HepG2 (cell line): ENCODE measurements at regions not wholly inside any gene's neighbourhood (a gene's known extent, or its start where the extent isn't known, plus 50 kb on each side); places are given as distances from the start of the nearest gene placed in this dataset.
A peak's percentile ranks its signal among the peaks of the same experiment; 100 is the strongest.

ENCODE experiments used
- ATAC-seq: fragments of 200-7000 bp; cut with Tn5 transposase; 3 replicates; pipeline ENCODE4 v1.9.1; 2020; ENCODE audit warnings: mild to moderate bottlenecking, moderate library complexity
- BruUV-seq: library from RNA; stranded (reverse); fragments of 400-500 nt; replicated peaks from 2 replicates; lab custom pipeline; 2021; lab: Mats Ljungman, UMichigan
- CTCF ChIA-PET: fragments of 300-600 bp; formaldehyde crosslinking; extraction: SDS; loops from one replicate; lab custom pipeline; 2021; ENCODE audit warnings: low total read pairs, inconsistent platforms, low intra/inter-chr PET ratio; lab: Yijun Ruan, JAX
- POLR2A ChIA-PET: fragments of 350-600 bp; sonication (Branson Sonifier 250); formaldehyde crosslinking; loops from one replicate; lab custom pipeline; 2020; ENCODE audit warnings: antibody characterized with exemption, inconsistent platforms; lab: Yijun Ruan, JAX
- DNase-seq: peaks from one replicate; pipeline ENCODE4 v3.0.0-alpha.2; 2015; ENCODE audit warnings: low spot score
- FAIRE-seq: peaks from 3 replicates; lab custom pipeline; 2011; peaks lifted over from hg19 to GRCh38; lab: Jason Lieb, UNC
- H2AFZ ChIP-seq: one replicate; pipeline ENCODE4 v1.6.1; 2011; ENCODE audit warnings: low read length, inconsistent platforms
- H3K27ac ChIP-seq: fragments of 300-600 bp; 3 replicates; pipeline ENCODE4 v1.8.0; 2011; ENCODE audit warnings: mixed run types, mild to moderate bottlenecking, mixed read lengths, low read length, inconsistent platforms; ENCODE audit not compliant: insufficient read depth; ENCODE audit errors: extremely low read length
- H3K27me3 ChIP-seq, 2 experiments: fragments of 200-600 bp in 1 of 2; 2 replicates in 1 of 2; 3 replicates in 1 of 2; pipeline versions ENCODE4 v1.6.0 to v1.8.0; 2011; ENCODE audit warnings: low read length in 2 of 2, mild to moderate bottlenecking in 2 of 2, moderate library complexity in 2 of 2, inconsistent platforms in 1 of 2; ENCODE audit not compliant: insufficient read depth in 2 of 2, control insufficient read depth in 1 of 2
- H3K36me3 ChIP-seq, 2 experiments: fragments of 200-600 bp in 1 of 2; replicated peaks in 1 of 2; 2 replicates in 1 of 2; 3 replicates in 1 of 2; pipeline versions ENCODE4 v1.5.1 to v1.8.0; 2011; ENCODE audit warnings: low read length in 2 of 2, inconsistent platforms in 1 of 2; ENCODE audit not compliant: insufficient read depth in 2 of 2, control insufficient read depth in 1 of 2
- H3K4me1 ChIP-seq: 2 replicates; pipeline ENCODE4 v1.5.1; 2012; ENCODE audit warnings: low read length, inconsistent platforms; ENCODE audit not compliant: insufficient read depth
- H3K4me2 ChIP-seq: 2 replicates; pipeline ENCODE4 v1.6.0; 2011; ENCODE audit warnings: low read depth, low read length, inconsistent platforms
- H3K4me3 ChIP-seq, 3 experiments: fragments of 200-600 bp in 1 of 3; sonication (generic), shearing (Covaris generic) in 1 of 3; replicated peaks in 1 of 3; 2 replicates each; pipeline ENCODE4 v1.5.1; 2011 to 2016; ENCODE audit warnings: low read length in 3 of 3, inconsistent platforms in 2 of 3, low read depth in 2 of 3, mild to moderate bottlenecking in 2 of 3, control low read depth in 1 of 3, mixed read lengths in 1 of 3; ENCODE audit not compliant: insufficient read depth in 1 of 3
- H3K79me2 ChIP-seq: one replicate; pipeline ENCODE4 v1.6.1; 2011; ENCODE audit warnings: low read length, inconsistent platforms; ENCODE audit not compliant: insufficient read depth
- H3K9ac ChIP-seq: 2 replicates; pipeline ENCODE4 v1.6.0; 2011; ENCODE audit warnings: mild to moderate bottlenecking, low read depth, low read length, inconsistent platforms; ENCODE audit not compliant: insufficient read depth
- H3K9me3 ChIP-seq: 2 replicates; pipeline ENCODE4 v1.5.1; 2012; ENCODE audit warnings: mild to moderate bottlenecking, low read length
- H4K20me1 ChIP-seq: 2 replicates; pipeline ENCODE4 v1.6.0; 2011; ENCODE audit warnings: inconsistent platforms, mild to moderate bottlenecking, low read length, moderate library complexity; ENCODE audit not compliant: insufficient read depth
- ATM ChIP-seq: fragments of 450-650 bp; IDR thresholded peaks from 2 replicates; pipeline ENCODE4 v1.7.1; 2017; ENCODE audit warnings: mild to moderate bottlenecking, borderline replicate concordance
- CEBPB ChIP-seq: IDR thresholded peaks from 2 replicates; pipeline ENCODE4 v1.6.1; 2011; ENCODE audit warnings: low read depth, low read length, improper control_type of control experiment, borderline replicate concordance
- HDAC2 ChIP-seq: sonication (generic); formaldehyde crosslinking; IDR thresholded peaks from 2 replicates; pipeline ENCODE4 v1.4.0; 2020; ENCODE audit warnings: missing genetic modification reagents
- NFYB ChIP-seq: sonication (generic); formaldehyde crosslinking; IDR thresholded peaks from 2 replicates; pipeline ENCODE4 v1.4.0; 2020; ENCODE audit warnings: missing genetic modification reagents
- RAD51 ChIP-seq: fragments of 450-650 bp; IDR thresholded peaks from 2 replicates; pipeline ENCODE4 v1.6.1; 2016; ENCODE audit warnings: borderline replicate concordance
- ZFP37 ChIP-seq: sonication (generic); formaldehyde crosslinking; IDR thresholded peaks from 2 replicates; pipeline ENCODE4 v1.4.0; 2020; ENCODE audit warnings: missing genetic modification reagents, borderline replicate concordance
- ZNF382 ChIP-seq: sonication (generic); formaldehyde crosslinking; IDR thresholded peaks from 2 replicates; pipeline ENCODE4 v1.5.0; 2020; ENCODE audit warnings: missing genetic modification reagents, mild to moderate bottlenecking, borderline replicate concordance
- ZNF530 ChIP-seq: sonication (generic); formaldehyde crosslinking; IDR thresholded peaks from 2 replicates; pipeline ENCODE4 v1.5.0; 2020; ENCODE audit warnings: low read depth, mild to moderate bottlenecking, missing genetic modification reagents
- ZNF546 ChIP-seq: sonication (generic); formaldehyde crosslinking; conservative IDR thresholded peaks from 2 replicates; pipeline ENCODE4 v1.8.1; 2023; ENCODE audit warnings: mild to moderate bottlenecking, missing genetic modification reagents
- ZNF558 ChIP-seq: sonication (generic); formaldehyde crosslinking; IDR thresholded peaks from 2 replicates; pipeline ENCODE4 v1.9.0; 2022; ENCODE audit warnings: mild to moderate bottlenecking, missing genetic modification reagents, borderline replicate concordance
- ZNF577 ChIP-seq: sonication (generic); formaldehyde crosslinking; IDR thresholded peaks from 2 replicates; pipeline ENCODE4 v1.4.0; 2020; ENCODE audit warnings: mild to moderate bottlenecking, low read depth, missing genetic modification reagents, borderline replicate concordance
- ZSCAN20 ChIP-seq: sonication (generic); formaldehyde crosslinking; IDR thresholded peaks from 2 replicates; pipeline ENCODE4 v1.4.0; 2020; ENCODE audit warnings: missing genetic modification reagents, mild to moderate bottlenecking, borderline replicate concordance
- WGBS: methylation state at CpG from one replicate; pipeline ENCODE4 v1.1.6; 2017; ENCODE audit warnings: low lambda C conversion rate; 5-methylcytosine and 5-hydroxymethylcytosine counted together
- in situ Hi-C: cut with HindIII; loops from 2 replicates; pipeline ENCODE4 v1.10.0; 2017; ENCODE audit warnings: low pct_unique_long_range_greater_than_20kb; ENCODE audit not compliant: extremely low pct_ligation_motif_present
- intact Hi-C: fragments of 100-400 bp; cut with micrococcal nuclease; formaldehyde crosslinking; loops from one replicate; pipeline ENCODE4 v1.10.0; 2022; ENCODE audit not compliant: unreplicated experiment
- TF ChIP-seq, protein P1 (sequence below): sonication (generic); formaldehyde crosslinking; conservative IDR thresholded peaks from 2 replicates; pipeline ENCODE4 v1.8.0; 2022; ENCODE audit warnings: low read depth, missing genetic modification reagents
- TF ChIP-seq, protein P2 (sequence below): sonication (generic); formaldehyde crosslinking; IDR thresholded peaks from 2 replicates; pipeline ENCODE4 v1.9.0; 2022; ENCODE audit warnings: missing genetic modification reagents, mild to moderate bottlenecking, borderline replicate concordance
- TF ChIP-seq, protein P3 (sequence below): sonication (generic); formaldehyde crosslinking; conservative IDR thresholded peaks from 2 replicates; pipeline ENCODE4 v1.8.0; 2022; ENCODE audit warnings: mild to moderate bottlenecking, moderate library complexity, missing genetic modification reagents

DNA sequence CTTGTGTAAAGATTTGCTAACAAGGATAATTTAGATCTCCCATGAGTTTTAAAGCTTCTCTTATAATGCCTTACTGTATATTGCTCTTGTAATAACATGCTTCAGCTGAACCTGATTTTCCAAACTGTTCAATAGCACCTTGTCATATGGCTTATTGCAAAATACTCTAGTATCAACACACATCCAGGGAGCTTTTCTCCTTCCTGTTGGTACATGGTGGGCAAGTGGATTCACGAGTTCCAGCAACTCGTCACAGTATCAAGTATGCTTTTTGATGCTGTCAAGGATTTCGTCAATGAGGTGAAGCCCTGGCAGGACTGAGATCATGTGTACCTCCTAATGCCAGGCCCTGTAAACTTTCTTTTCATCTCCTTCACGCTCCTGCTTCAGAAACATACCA lies 59.5 kb upstream of the ITPRID2 start:
- Histone ChIP-seq H3K4me3 (no peak overlapping the region), H3K27me3 (no peaks in the 10 kb centered on the region), H2AFZ (no peak overlapping the region), H3K36me3 (no peaks in the 10 kb centered on the region), H3K9me3 (no peaks in the 10 kb centered on the region), H3K4me2 (no peak overlapping the region), H3K79me2 (no peaks in the 10 kb centered on the region), H3K27ac (no peak overlapping the region), H4K20me1 (no peaks in the 10 kb centered on the region), H3K9ac (no peak overlapping the region), H3K4me1 (peaks cover 20% of the 10 kb centered on the region)
- ChIA-PET POLR2A (no interaction called here), CTCF (no interaction called here)
- no peak for DNase-seq
- BruUV-seq: no TSS peak
- TF ChIP-seq ZNF558 (CRISPR knock-in tag): no peak
- TF ChIP-seq, protein P1, sequence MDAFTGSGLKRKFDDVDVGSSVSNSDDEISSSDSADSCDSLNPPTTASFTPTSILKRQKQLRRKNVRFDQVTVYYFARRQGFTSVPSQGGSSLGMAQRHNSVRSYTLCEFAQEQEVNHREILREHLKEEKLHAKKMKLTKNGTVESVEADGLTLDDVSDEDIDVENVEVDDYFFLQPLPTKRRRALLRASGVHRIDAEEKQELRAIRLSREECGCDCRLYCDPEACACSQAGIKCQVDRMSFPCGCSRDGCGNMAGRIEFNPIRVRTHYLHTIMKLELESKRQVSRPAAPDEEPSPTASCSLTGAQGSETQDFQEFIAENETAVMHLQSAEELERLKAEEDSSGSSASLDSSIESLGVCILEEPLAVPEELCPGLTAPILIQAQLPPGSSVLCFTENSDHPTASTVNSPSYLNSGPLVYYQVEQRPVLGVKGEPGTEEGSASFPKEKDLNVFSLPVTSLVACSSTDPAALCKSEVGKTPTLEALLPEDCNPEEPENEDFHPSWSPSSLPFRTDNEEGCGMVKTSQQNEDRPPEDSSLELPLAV (CRISPR knock-in tag): no peak
- TF ChIP-seq ZNF382 (CRISPR knock-in tag): no peak
- no peak for TF ChIP-seq HDAC2 (CRISPR knock-in tag)
- no peak for TF ChIP-seq ZNF530
- no peak for TF ChIP-seq ATM
- TF ChIP-seq CEBPB: peak; percentile 12; the same call in 1 of the 2 replicates
- no peak for FAIRE-seq
- in situ Hi-C loops: no loop called here
- no peak for ATAC-seq
- 12% methylated on average over 4 of the region's 4 CpGs for WGBS
- intact Hi-C loops: no loop called here

DNA sequence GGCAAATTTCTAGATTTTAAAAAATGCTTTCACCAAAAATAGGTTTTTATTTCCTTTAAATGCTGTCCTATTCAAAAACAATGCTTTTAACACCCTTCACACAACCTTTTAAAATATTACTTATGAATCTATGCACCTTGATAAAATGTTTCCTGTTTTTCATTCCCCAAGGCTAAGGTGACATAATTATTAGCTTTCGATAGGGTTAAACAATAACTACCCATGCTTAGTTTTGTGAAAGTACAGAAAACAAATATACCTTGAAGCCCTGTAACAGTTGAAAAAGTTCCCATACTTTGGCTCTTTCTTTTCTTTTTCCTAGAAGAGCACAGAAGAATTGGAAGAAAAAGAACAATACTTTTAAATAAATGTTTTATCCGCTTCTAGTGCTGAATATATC lies 54.9 kb upstream of the ITPRID2 start:
- ATAC-seq: peak; percentile 62; the same call in 2 of the 3 replicates
- no peak for FAIRE-seq
- Histone ChIP-seq H3K79me2 (no peaks in the 10 kb centered on the region), H3K4me1 (peaks cover 19% of the 10 kb centered on the region), H4K20me1 (no peaks in the 10 kb centered on the region), H3K27ac (no peak overlapping the region), H3K27me3 (no peaks in the 10 kb centered on the region), H3K4me2 (peak overlapping the region; percentile 34; the same call in 1 of the 2 replicates), H2AFZ (no peak overlapping the region), H3K9ac (no peak overlapping the region), H3K4me3 (0 out of 6 replicates have a peak overlapping the region, but pooled peaks of 1 of the 3 experiments have one; percentile 0), H3K36me3 (no peaks in the 10 kb centered on the region), H3K9me3 (no peaks in the 10 kb centered on the region)
- 15% methylated on average over 2 of the region's 2 CpGs for WGBS
- BruUV-seq: no TSS peak
- ChIA-PET CTCF (no interaction called here), POLR2A (no interaction called here)
- DNase-seq: no peak
- intact Hi-C loops: no loop called here
- in situ Hi-C loops: no loop called here
- TF ChIP-seq ZNF577 (CRISPR knock-in tag): no peak
- TF ChIP-seq RAD51: no peak
- TF ChIP-seq ZFP37 (CRISPR knock-in tag): no peak
- no peak for TF ChIP-seq ZNF546 (CRISPR knock-in tag)
- TF ChIP-seq, protein P2, sequence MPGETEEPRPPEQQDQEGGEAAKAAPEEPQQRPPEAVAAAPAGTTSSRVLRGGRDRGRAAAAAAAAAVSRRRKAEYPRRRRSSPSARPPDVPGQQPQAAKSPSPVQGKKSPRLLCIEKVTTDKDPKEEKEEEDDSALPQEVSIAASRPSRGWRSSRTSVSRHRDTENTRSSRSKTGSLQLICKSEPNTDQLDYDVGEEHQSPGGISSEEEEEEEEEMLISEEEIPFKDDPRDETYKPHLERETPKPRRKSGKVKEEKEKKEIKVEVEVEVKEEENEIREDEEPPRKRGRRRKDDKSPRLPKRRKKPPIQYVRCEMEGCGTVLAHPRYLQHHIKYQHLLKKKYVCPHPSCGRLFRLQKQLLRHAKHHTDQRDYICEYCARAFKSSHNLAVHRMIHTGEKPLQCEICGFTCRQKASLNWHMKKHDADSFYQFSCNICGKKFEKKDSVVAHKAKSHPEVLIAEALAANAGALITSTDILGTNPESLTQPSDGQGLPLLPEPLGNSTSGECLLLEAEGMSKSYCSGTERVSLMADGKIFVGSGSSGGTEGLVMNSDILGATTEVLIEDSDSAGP (CRISPR knock-in tag): no peak
- no peak for TF ChIP-seq ZSCAN20 (CRISPR knock-in tag)
- no peak for TF ChIP-seq NFYB (CRISPR knock-in tag)
- TF ChIP-seq, protein P3, sequence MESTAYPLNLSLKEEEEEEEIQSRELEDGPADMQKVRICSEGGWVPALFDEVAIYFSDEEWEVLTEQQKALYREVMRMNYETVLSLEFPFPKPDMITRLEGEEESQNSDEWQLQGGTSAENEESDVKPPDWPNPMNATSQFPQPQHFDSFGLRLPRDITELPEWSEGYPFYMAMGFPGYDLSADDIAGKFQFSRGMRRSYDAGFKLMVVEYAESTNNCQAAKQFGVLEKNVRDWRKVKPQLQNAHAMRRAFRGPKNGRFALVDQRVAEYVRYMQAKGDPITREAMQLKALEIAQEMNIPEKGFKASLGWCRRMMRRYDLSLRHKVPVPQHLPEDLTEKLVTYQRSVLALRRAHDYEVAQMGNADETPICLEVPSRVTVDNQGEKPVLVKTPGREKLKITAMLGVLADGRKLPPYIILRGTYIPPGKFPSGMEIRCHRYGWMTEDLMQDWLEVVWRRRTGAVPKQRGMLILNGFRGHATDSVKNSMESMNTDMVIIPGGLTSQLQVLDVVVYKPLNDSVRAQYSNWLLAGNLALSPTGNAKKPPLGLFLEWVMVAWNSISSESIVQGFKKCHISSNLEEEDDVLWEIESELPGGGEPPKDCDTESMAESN: no peak
